ENCODE measurements at regions not wholly inside any gene's neighbourhood (a gene's known extent, or its start where the extent isn't known, plus 50 kb on each side); places are given as distances from the start of the nearest gene placed in this dataset.

- Mint-ChIP-seq H3K4me1 (ENCODE audit: unreplicated experiment) (no peaks in the 10 kb centered on the region), H3K36me3 (ENCODE audit: low read depth, unreplicated experiment) (no peaks in the 10 kb centered on the region), H3K9me3 (ENCODE audit: unreplicated experiment) (no peaks in the 10 kb centered on the region), H3K27me3 (ENCODE audit: unreplicated experiment) (peaks cover 2% of the 10 kb centered on the region), H3K4me3 (ENCODE audit: unreplicated experiment) (no peak overlapping the region), H3K27ac (ENCODE audit: unreplicated experiment) (no peak overlapping the region)
- TF ChIP-seq, protein P1, sequence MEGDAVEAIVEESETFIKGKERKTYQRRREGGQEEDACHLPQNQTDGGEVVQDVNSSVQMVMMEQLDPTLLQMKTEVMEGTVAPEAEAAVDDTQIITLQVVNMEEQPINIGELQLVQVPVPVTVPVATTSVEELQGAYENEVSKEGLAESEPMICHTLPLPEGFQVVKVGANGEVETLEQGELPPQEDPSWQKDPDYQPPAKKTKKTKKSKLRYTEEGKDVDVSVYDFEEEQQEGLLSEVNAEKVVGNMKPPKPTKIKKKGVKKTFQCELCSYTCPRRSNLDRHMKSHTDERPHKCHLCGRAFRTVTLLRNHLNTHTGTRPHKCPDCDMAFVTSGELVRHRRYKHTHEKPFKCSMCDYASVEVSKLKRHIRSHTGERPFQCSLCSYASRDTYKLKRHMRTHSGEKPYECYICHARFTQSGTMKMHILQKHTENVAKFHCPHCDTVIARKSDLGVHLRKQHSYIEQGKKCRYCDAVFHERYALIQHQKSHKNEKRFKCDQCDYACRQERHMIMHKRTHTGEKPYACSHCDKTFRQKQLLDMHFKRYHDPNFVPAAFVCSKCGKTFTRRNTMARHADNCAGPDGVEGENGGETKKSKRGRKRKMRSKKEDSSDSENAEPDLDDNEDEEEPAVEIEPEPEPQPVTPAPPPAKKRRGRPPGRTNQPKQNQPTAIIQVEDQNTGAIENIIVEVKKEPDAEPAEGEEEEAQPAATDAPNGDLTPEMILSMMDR (IDR thresholded peaks at IDR 0.05; ENCODE audit: unreplicated experiment): no peak
- DNase-seq (ENCODE audit: low spot score): no peak
Observed at GRCh38 chrX:13266641-13267345, 53.1 kb downstream of the ATXN3L start.

DNA sequence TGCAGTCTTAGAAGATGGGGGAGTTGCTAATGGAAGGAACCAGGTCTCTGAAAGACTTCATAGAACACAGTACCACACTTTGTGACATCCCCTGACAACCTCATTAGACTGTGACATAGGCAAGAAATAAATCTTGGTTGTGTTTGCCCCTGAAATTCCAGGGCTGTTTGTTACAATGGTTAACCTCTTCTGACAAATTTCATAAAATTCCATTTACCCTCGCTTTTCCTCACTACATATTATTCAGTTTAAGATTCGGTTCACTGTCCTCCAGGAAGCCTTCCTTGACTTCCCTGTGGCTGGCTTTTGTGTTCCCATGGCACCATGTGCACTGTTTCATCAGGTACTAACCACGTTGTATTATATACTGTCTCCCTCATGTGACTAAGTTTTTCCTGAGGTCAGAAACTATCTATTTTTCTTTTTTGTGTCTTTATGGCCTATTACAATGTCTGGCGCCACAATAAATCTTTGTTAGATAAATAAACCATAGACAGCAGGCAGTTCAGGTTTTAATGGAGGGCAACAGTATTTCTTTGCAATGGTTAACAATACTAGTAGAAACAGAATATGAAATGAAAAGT, 54.2 kb downstream of the ATXN3L start:
- H3K27me3 Mint-ChIP-seq (ENCODE audit: unreplicated experiment): peaks cover 2% of the 10 kb centered on the region
- TF ChIP-seq, protein P1 (IDR thresholded peaks at IDR 0.05; ENCODE audit: unreplicated experiment): no peak
- no peak overlapping the region for H3K27ac Mint-ChIP-seq (ENCODE audit: unreplicated experiment)
- no peaks in the 10 kb centered on the region for H3K4me1 Mint-ChIP-seq (ENCODE audit: unreplicated experiment)
- no peaks in the 10 kb centered on the region for H3K9me3 Mint-ChIP-seq (ENCODE audit: unreplicated experiment)
- DNase-seq (ENCODE audit: low spot score): no peak
- no peak overlapping the region for H3K4me3 Mint-ChIP-seq (ENCODE audit: unreplicated experiment)
- no peaks in the 10 kb centered on the region for H3K36me3 Mint-ChIP-seq (ENCODE audit: low read depth, unreplicated experiment)

GRCh38 chrX:13265111-13265510, 54.7 kb downstream of the ATXN3L start:
- no peak overlapping the region for H3K4me3 Mint-ChIP-seq (ENCODE audit: unreplicated experiment)
- no peaks in the 10 kb centered on the region for H3K36me3 Mint-ChIP-seq (ENCODE audit: low read depth, unreplicated experiment)
- TF ChIP-seq, protein P1 (IDR thresholded peaks at IDR 0.05; ENCODE audit: unreplicated experiment): no peak
- H3K4me1 Mint-ChIP-seq (ENCODE audit: unreplicated experiment): no peaks in the 10 kb centered on the region
- no peak overlapping the region for H3K27ac Mint-ChIP-seq (ENCODE audit: unreplicated experiment)
- no peak for DNase-seq (ENCODE audit: low spot score)
- peaks cover 2% of the 10 kb centered on the region for H3K27me3 Mint-ChIP-seq (ENCODE audit: unreplicated experiment)
- H3K9me3 Mint-ChIP-seq (ENCODE audit: unreplicated experiment): no peaks in the 10 kb centered on the region

- Mint-ChIP-seq H3K9me3 (ENCODE audit: unreplicated experiment) (no peaks in the 10 kb centered on the region), H3K4me3 (ENCODE audit: unreplicated experiment) (no peak overlapping the region), H3K4me1 (ENCODE audit: unreplicated experiment) (no peaks in the 10 kb centered on the region), H3K36me3 (ENCODE audit: low read depth, unreplicated experiment) (no peaks in the 10 kb centered on the region), H3K27me3 (ENCODE audit: unreplicated experiment) (peaks cover 2% of the 10 kb centered on the region), H3K27ac (ENCODE audit: unreplicated experiment) (no peak overlapping the region)
- TF ChIP-seq, protein P1 (IDR thresholded peaks at IDR 0.05; ENCODE audit: unreplicated experiment): no peak
- DNase-seq (ENCODE audit: low spot score): no peak
Observed at GRCh38 chrX:13263560-13264251, 56.1 kb downstream of the ATXN3L start.

DNA sequence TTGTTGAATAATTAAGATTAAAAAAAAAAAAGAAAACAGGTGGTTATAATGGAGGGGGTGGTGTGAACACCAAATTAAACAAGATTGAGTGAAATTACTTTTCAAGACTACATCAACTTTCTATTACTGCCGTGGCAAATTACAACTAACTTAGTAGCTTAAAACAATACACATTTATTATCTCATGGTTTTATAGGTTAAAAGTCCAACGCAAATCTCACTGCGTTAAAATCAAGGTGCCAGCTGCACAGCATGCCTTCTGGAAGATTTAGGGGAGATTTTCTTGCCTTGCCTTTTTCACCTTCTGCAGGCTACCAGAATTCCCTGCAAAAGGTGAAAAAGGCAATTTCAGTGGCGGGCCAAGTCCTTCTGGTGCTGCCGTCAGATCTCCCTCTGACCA, 58.5 kb downstream of the ATXN3L start:
- Mint-ChIP-seq H3K36me3 (ENCODE audit: low read depth, unreplicated experiment) (no peaks in the 10 kb centered on the region), H3K27ac (ENCODE audit: unreplicated experiment) (no peak overlapping the region), H3K27me3 (ENCODE audit: unreplicated experiment) (peaks cover 2% of the 10 kb centered on the region), H3K4me3 (ENCODE audit: unreplicated experiment) (no peak overlapping the region), H3K9me3 (ENCODE audit: unreplicated experiment) (no peaks in the 10 kb centered on the region), H3K4me1 (ENCODE audit: unreplicated experiment) (no peaks in the 10 kb centered on the region)
- no peak for DNase-seq (ENCODE audit: low spot score)
- TF ChIP-seq, protein P1 (IDR thresholded peaks at IDR 0.05; ENCODE audit: unreplicated experiment): no peak

All from endothelial cell (in vitro differentiated cells).